GM18502 (cell line): ENCODE measurements at regions not wholly inside any gene's neighbourhood (a gene's known extent, or its start where the extent isn't known, plus 50 kb on each side); places are given as distances from the start of the nearest gene placed in this dataset.
"Not testable (repeated sequence)": the region's sequence is repeated elsewhere in the genome, so short reads cannot be mapped to it uniquely, and the experiment has no call there.

Experiments
- ATAC-seq: cut with Tn5 transposase; IDR thresholded peaks from one replicate; pipeline ENCODE4 v1.9.1; 2021; ENCODE audit warnings: mild to moderate bottlenecking; ENCODE audit not compliant: unreplicated experiment, poor library complexity

DNA sequence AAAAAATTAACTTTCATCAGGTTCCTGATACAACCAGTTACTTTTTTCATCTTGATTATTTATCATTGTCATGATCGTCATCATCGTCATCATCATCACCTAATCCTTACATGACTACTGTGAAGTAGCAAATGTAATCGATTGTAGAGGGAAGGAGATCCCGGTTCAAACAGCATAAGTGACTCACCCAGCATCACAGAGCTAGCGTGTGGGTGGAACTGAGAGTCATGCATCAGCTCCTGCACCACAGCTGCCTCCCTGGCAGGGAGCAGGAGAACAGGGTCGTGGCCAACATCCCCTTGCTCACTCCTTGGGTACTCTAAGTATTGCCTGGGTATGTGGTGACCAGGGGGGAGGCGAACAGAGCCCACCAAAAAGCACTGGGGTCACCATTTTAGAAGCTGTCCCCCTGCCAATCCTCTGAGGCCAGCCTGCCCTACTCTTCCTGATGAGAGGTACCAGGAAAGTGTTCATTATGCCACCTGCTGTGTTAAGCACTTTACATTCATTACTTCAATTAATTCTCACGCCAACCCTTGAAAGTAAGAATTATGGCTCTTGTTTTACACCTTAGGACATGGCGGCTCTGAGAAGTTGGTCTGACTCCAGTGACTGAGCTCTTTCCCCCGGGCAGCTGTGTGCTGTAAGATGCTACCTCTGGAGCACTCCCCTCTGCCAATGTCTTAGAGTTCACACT is 425.2 kb downstream of the CD83 start:
- peak; percentile 65 for ATAC-seq

DNA sequence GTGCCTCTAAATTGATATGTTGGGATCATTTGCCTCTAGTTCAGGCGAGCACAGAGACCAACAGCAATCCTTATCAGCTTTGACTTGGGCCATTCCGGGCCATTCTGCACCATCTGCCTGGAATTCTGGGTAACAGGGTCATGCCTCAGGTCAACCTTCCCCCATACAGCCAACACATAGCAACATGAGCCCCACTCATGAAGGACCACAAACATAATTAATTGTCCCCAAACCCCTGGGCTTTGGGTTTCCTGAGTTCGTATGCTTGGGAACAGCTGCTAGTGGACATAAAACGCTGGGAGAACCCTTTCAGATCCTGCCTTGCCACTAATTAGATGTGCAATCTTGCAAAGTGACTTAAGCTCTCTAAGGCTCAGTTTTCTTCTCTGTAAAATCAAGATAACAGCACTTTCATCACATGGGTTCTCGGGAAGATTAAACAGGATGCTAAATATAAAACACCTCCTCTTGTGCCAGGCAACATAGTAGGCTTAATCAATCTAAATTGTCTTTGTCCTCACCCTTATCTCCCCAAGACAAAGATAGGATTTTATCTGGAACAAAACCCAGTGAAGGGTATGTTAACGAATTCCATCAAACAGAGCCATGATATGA is 426.5 kb downstream of the CD83 start:
- no peak for ATAC-seq

GRCh38 chr6:14544666-14545065 is 427.1 kb downstream of the CD83 start:
- no peak for ATAC-seq

GRCh38 chr6:14545496-14545895 is 427.9 kb downstream of the CD83 start:
- ATAC-seq: no peak

- no peak for ATAC-seq
Measured at GRCh38 chr6:14546036-14546435, 428.5 kb downstream of the CD83 start.

DNA sequence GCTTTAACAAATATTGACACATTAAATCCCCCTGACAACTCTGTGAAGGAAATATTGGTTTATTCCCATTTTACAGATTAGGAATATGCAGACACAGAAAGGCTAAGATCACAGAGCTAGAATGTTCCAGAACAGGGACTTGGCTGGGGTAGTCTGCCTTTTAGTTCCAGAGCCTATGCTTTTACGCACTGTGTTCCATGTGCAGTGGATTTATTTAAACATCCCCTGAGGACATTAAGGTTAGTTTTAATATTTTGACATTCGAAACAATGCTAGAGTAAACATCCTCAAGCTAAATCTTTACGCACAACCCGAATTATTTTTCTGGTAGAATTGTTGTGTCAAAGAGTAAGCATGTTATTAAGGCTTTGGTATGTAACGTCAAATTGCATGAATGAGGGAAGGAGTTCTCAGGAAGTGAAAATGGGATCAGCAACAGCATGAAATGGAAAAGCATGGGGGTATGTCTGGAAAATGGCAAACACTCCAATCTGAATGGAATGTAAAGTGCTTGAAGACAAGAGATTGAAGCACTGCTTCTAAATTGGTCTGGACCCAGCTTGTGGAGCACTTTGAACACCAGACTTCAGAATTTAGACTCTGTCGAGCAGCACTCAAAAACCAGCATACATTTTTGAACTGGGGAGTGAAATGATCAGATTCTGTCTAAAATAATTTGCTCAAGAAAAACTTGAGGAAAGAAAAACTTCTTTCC is 429.9 kb downstream of the CD83 start:
- no peak for ATAC-seq

GRCh38 chr6:14549304-14549770 is 431.8 kb downstream of the CD83 start:
- no peak for ATAC-seq

- ATAC-seq: no peak
Measured at GRCh38 chr6:14549871-14550270, 432.3 kb downstream of the CD83 start.

GRCh38 chr6:14550410-14550809 is 432.8 kb downstream of the CD83 start:
- no peak for ATAC-seq

DNA sequence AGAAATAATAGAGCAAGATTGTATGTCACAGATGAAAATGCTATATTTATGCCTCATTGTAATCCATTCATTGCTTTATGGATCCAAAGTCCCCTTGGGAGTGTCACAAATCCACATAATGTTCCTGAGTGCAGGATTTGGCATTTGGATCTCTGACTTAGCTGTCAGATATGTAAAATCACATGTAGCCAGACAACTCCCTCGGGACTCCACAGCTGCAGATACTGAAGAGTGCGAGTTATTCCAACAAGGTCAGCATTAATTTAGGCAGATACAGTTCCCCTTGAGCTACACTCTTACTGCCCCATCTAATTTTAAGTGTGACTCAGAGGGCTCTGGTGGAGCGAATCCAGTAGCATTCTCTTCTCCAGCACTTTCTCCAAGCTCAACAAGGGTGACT is 433.2 kb downstream of the CD83 start:
- no peak for ATAC-seq

DNA sequence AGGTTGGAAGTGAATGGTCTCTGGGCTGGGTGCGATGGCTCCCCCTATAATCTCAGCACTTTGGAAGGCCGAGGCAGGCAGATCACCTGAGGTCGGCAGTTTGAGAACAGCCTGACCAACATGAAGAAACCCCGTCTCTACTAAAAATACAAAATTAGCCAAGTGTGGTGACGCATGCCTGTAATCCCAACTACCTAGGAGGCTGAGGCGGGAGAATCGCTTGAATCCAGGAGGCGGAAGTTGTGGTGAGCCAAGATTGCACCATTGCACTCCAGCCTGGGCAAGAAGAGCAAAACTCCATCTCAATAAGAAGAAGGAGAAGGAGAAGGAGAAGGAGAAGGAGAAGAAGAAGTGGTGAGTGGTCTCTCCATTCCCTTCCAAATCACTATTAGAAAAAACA is 434.0 kb downstream of the CD83 start:
- not testable (repeated sequence) for ATAC-seq

DNA sequence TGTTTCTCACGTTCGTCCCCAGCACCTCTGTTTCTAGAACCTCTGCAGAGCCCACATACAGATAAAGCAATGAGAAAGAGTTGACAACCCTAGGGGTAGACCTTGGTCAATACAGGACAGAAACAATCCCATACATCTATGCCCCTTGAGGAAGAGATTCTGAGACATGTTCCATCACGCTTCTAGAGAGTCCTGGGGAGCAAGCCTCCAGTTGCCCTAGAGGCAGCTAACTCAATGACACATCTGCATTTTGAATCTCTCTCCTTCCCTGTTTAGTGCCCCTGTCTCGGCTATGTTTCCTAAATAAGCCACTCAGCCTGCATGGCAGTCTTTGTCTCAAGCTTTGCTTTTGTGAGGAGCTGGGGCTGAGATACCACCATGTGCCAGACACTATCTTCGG is 435.3 kb downstream of the CD83 start:
- no peak for ATAC-seq

- ATAC-seq: no peak
Measured at GRCh38 chr6:14553515-14553914, 435.9 kb downstream of the CD83 start.

DNA sequence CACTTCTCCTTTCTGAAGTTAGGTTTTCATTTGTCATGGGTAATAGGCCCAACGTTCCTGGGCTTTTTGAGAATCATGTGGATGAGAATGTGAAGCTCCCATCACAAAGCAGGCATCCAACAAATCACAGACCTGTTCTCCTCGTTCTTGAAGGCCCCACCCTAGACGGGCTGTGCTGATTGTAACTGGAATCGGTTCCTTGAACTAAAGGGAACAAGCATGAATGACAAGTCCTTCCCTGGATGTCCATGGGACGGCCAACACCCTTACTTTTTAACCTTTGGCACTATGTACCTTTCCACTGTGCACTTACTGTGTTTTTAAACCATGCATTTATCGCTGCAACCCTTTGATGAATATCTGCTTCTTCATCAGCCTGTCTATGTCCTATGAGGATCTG is 438.2 kb downstream of the CD83 start:
- ATAC-seq: no peak

GRCh38 chr6:14559746-14560536 is 442.4 kb downstream of the CD83 start:
- ATAC-seq: no peak

GRCh38 chr6:14561563-14561962 is 444.0 kb downstream of the CD83 start:
- ATAC-seq: not testable (repeated sequence)

DNA sequence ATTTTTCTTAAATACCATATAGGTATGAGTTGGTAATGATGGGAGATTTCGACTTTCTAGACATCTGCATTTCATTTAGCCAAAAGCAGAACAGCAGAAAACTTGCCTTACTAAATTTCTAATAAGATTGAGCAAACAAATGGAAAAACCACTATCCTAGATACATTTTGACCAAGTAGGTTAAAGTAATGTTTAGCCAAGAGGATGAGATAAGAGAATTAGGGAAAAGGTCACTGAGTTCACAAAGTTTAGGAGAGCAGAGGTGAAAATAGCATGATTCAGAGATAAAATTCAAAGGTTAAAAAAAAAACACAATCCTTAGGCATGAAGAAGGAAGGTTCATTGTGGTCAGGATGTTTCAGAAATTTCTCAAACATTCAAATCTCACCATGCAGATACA is 450.3 kb downstream of the CD83 start:
- ATAC-seq: no peak

GRCh38 chr6:14569394-14569793 is 451.8 kb downstream of the CD83 start:
- no peak for ATAC-seq

GRCh38 chr6:14569874-14570273 is 452.3 kb downstream of the CD83 start:
- ATAC-seq: not testable (repeated sequence)

DNA sequence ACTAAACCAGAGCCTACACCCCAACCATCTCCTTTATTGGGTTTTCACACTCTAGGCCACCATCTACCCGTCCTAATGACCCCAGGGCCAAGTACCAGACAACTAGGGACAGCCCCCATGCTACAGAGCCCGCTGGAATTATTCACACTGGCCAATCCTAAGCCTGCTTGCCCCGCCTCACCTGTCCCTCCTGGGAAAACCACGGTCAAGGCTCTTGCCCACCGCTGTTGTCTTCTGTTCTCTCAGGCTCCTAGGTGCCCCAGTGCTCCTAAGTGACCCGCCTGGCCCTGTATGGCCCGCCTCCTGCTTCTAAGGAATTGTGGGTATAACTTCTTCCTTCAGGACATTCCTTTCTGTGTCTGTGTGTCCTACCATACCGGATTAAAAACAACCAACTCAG is 453.4 kb downstream of the CD83 start:
- ATAC-seq: no peak

GRCh38 chr6:14571746-14572145 is 454.2 kb downstream of the CD83 start:
- ATAC-seq: no peak
